ENCODE measurements at regions not wholly inside any gene's neighbourhood (a gene's known extent, or its start where the extent isn't known, plus 50 kb on each side); places are given as distances from the start of the nearest gene placed in this dataset.

GRCh38 chr1:229973297-229973612 lies 93.8 kb upstream of the GALNT2 start:
- WGBS (ENCODE audit: insufficient coverage): 97% methylated on average over 3 of the region's 4 CpGs
- no peak overlapping the region for H3K4me3 ChIP-seq (ENCODE audit: low read length)
- H3K27me3 ChIP-seq (ENCODE audit: control insufficient read depth, insufficient read depth, low read length): no peaks in the 10 kb centered on the region
- H3K36me3 ChIP-seq (ENCODE audit: control insufficient read depth, insufficient read depth, low read length): no peaks in the 10 kb centered on the region
- H3K9me3 ChIP-seq (replicated peaks; ENCODE audit: control insufficient read depth, low read depth, low read length): peaks cover 3% of the 10 kb centered on the region
- no peak for DNase-seq
- no peak overlapping the region for H3K27ac ChIP-seq (ENCODE audit: low read length)
- no peaks in the 10 kb centered on the region for H3K4me1 ChIP-seq (ENCODE audit: control insufficient read depth, insufficient read depth, low read length)

- DNase-seq: no peak
- Histone ChIP-seq H3K27me3 (ENCODE audit: control insufficient read depth, insufficient read depth, low read length) (no peaks in the 10 kb centered on the region), H3K9me3 (replicated peaks; ENCODE audit: control insufficient read depth, low read depth, low read length) (peaks cover 3% of the 10 kb centered on the region), H3K36me3 (ENCODE audit: control insufficient read depth, insufficient read depth, low read length) (no peaks in the 10 kb centered on the region), H3K27ac (ENCODE audit: low read length) (no peak overlapping the region), H3K4me3 (ENCODE audit: low read length) (no peak overlapping the region), H3K4me1 (ENCODE audit: control insufficient read depth, insufficient read depth, low read length) (no peaks in the 10 kb centered on the region)
- WGBS (ENCODE audit: insufficient coverage): 95% methylated on average over 3 of the region's 4 CpGs
These were observed 92.0 kb upstream of the GALNT2 start for GRCh38 chr1:229975047-229975446.

- DNase-seq: no peak
- Histone ChIP-seq H3K36me3 (ENCODE audit: control insufficient read depth, insufficient read depth, low read length) (no peaks in the 10 kb centered on the region), H3K4me3 (ENCODE audit: low read length) (no peak overlapping the region), H3K9me3 (replicated peaks; ENCODE audit: control insufficient read depth, low read depth, low read length) (peaks cover 3% of the 10 kb centered on the region), H3K27ac (ENCODE audit: low read length) (no peak overlapping the region), H3K27me3 (ENCODE audit: control insufficient read depth, insufficient read depth, low read length) (no peaks in the 10 kb centered on the region), H3K4me1 (ENCODE audit: control insufficient read depth, insufficient read depth, low read length) (peaks cover 2% of the 10 kb centered on the region)
- WGBS (ENCODE audit: insufficient coverage): no CpG with 5 or more reads among the region's 2 CpGs
These were observed 87.0 kb upstream of the GALNT2 start for GRCh38 chr1:229980009-229980408.

GRCh38 chr1:229981736-229982135 lies 85.3 kb upstream of the GALNT2 start:
- no CpG with 5 or more reads among the region's 3 CpGs for WGBS (ENCODE audit: insufficient coverage)
- no peak overlapping the region for H3K27ac ChIP-seq (ENCODE audit: low read length)

GRCh38 chr1:229984310-229984991 lies 82.6 kb upstream of the GALNT2 start:
- WGBS (ENCODE audit: insufficient coverage): 74% methylated on average over 4 of the region's 9 CpGs

More at GRCh38 chr1:229981736-229982135, 85.3 kb upstream of the GALNT2 start:
- no peak for DNase-seq
- H3K4me3 ChIP-seq (ENCODE audit: low read length): no peak overlapping the region
- no peaks in the 10 kb centered on the region for H3K9me3 ChIP-seq (replicated peaks; ENCODE audit: control insufficient read depth, low read depth, low read length)
- H3K27me3 ChIP-seq (ENCODE audit: control insufficient read depth, insufficient read depth, low read length): no peaks in the 10 kb centered on the region
- peaks cover 8% of the 10 kb centered on the region for H3K4me1 ChIP-seq (ENCODE audit: control insufficient read depth, insufficient read depth, low read length)
- H3K36me3 ChIP-seq (ENCODE audit: control insufficient read depth, insufficient read depth, low read length): no peaks in the 10 kb centered on the region

GRCh38 chr1:229984992-229985612 lies 81.9 kb upstream of the GALNT2 start:
- no peaks in the 10 kb centered on the region for H3K27me3 ChIP-seq (ENCODE audit: control insufficient read depth, insufficient read depth, low read length)
- no peak overlapping the region for H3K27ac ChIP-seq (ENCODE audit: low read length)
- WGBS (ENCODE audit: insufficient coverage): 76% methylated on average over 7 of the region's 9 CpGs
- no peaks in the 10 kb centered on the region for H3K36me3 ChIP-seq (ENCODE audit: control insufficient read depth, insufficient read depth, low read length)
- peaks cover 11% of the 10 kb centered on the region for H3K4me1 ChIP-seq (ENCODE audit: control insufficient read depth, insufficient read depth, low read length)
- no peaks in the 10 kb centered on the region for H3K9me3 ChIP-seq (replicated peaks; ENCODE audit: control insufficient read depth, low read depth, low read length)
- no peak for DNase-seq
- no peak overlapping the region for H3K4me3 ChIP-seq (ENCODE audit: low read length)

More at GRCh38 chr1:229984310-229984991, 82.6 kb upstream of the GALNT2 start:
- DNase-seq: no peak
- no peaks in the 10 kb centered on the region for H3K36me3 ChIP-seq (ENCODE audit: control insufficient read depth, insufficient read depth, low read length)
- no peak overlapping the region for H3K4me3 ChIP-seq (ENCODE audit: low read length)
- no peaks in the 10 kb centered on the region for H3K27me3 ChIP-seq (ENCODE audit: control insufficient read depth, insufficient read depth, low read length)
- H3K9me3 ChIP-seq (replicated peaks; ENCODE audit: control insufficient read depth, low read depth, low read length): no peaks in the 10 kb centered on the region
- H3K27ac ChIP-seq (ENCODE audit: low read length): no peak overlapping the region
- peaks cover 11% of the 10 kb centered on the region for H3K4me1 ChIP-seq (ENCODE audit: control insufficient read depth, insufficient read depth, low read length)

GRCh38 chr1:229985613-229986010 lies 81.4 kb upstream of the GALNT2 start:
- no peaks in the 10 kb centered on the region for H3K36me3 ChIP-seq (ENCODE audit: control insufficient read depth, insufficient read depth, low read length)
- H3K27ac ChIP-seq (ENCODE audit: low read length): no peak overlapping the region
- no peaks in the 10 kb centered on the region for H3K9me3 ChIP-seq (replicated peaks; ENCODE audit: control insufficient read depth, low read depth, low read length)
- DNase-seq: no peak
- H3K4me1 ChIP-seq (ENCODE audit: control insufficient read depth, insufficient read depth, low read length): peaks cover 11% of the 10 kb centered on the region
- no peaks in the 10 kb centered on the region for H3K27me3 ChIP-seq (ENCODE audit: control insufficient read depth, insufficient read depth, low read length)
- 100% methylated on average over 1 of the region's 7 CpGs for WGBS (ENCODE audit: insufficient coverage)
- no peak overlapping the region for H3K4me3 ChIP-seq (ENCODE audit: low read length)

GRCh38 chr1:229986737-229987337 lies 80.2 kb upstream of the GALNT2 start:
- no peak for DNase-seq

GRCh38 chr1:229987953-229988352 lies 79.1 kb upstream of the GALNT2 start:
- Histone ChIP-seq H3K36me3 (ENCODE audit: control insufficient read depth, insufficient read depth, low read length) (no peaks in the 10 kb centered on the region), H3K27ac (ENCODE audit: low read length) (no peak overlapping the region), H3K4me1 (ENCODE audit: control insufficient read depth, insufficient read depth, low read length) (peaks cover 18% of the 10 kb centered on the region), H3K27me3 (ENCODE audit: control insufficient read depth, insufficient read depth, low read length) (peaks cover 2% of the 10 kb centered on the region), H3K9me3 (replicated peaks; ENCODE audit: control insufficient read depth, low read depth, low read length) (no peaks in the 10 kb centered on the region), H3K4me3 (ENCODE audit: low read length) (no peak overlapping the region)
- DNase-seq: no peak
- no CpG with 5 or more reads among the region's 6 CpGs for WGBS (ENCODE audit: insufficient coverage)

More at GRCh38 chr1:229986737-229987337, 80.2 kb upstream of the GALNT2 start:
- WGBS (ENCODE audit: insufficient coverage): no CpG with 5 or more reads among the region's 3 CpGs
- Histone ChIP-seq H3K27ac (ENCODE audit: low read length) (no peak overlapping the region), H3K27me3 (ENCODE audit: control insufficient read depth, insufficient read depth, low read length) (peaks cover 2% of the 10 kb centered on the region), H3K4me3 (ENCODE audit: low read length) (no peak overlapping the region), H3K4me1 (ENCODE audit: control insufficient read depth, insufficient read depth, low read length) (peaks cover 16% of the 10 kb centered on the region), H3K36me3 (ENCODE audit: control insufficient read depth, insufficient read depth, low read length) (no peaks in the 10 kb centered on the region), H3K9me3 (replicated peaks; ENCODE audit: control insufficient read depth, low read depth, low read length) (no peaks in the 10 kb centered on the region)

GRCh38 chr1:229988534-229988933 lies 78.5 kb upstream of the GALNT2 start:
- H3K27me3 ChIP-seq (ENCODE audit: control insufficient read depth, insufficient read depth, low read length): peaks cover 2% of the 10 kb centered on the region
- no peaks in the 10 kb centered on the region for H3K9me3 ChIP-seq (replicated peaks; ENCODE audit: control insufficient read depth, low read depth, low read length)
- WGBS (ENCODE audit: insufficient coverage): 83% methylated on average over 2 of the region's 5 CpGs
- no peak overlapping the region for H3K27ac ChIP-seq (ENCODE audit: low read length)
- H3K4me1 ChIP-seq (ENCODE audit: control insufficient read depth, insufficient read depth, low read length): peaks cover 18% of the 10 kb centered on the region
- H3K4me3 ChIP-seq (ENCODE audit: low read length): no peak overlapping the region
- no peak for DNase-seq
- H3K36me3 ChIP-seq (ENCODE audit: control insufficient read depth, insufficient read depth, low read length): no peaks in the 10 kb centered on the region

Measured in muscle of leg (tissue), 3 donors.